ENCODE measurements at regions not wholly inside any gene's neighbourhood (a gene's known extent, or its start where the extent isn't known, plus 50 kb on each side); places are given as distances from the start of the nearest gene placed in this dataset.

GRCh38 chr6:94636780-94637385 lies 940.5 kb upstream of the MANEA start:
- TF ChIP-seq CTCF (optimal IDR thresholded peaks at IDR 0.05 in 1 of 3, IDR thresholded peaks at IDR 0.05 in 1 of 3, conservative IDR thresholded peaks at IDR 0.05 in 1 of 3; ENCODE audit: extremely low read depth in 1 of 3, insufficient read depth in 2 of 3, low read length in 3 of 3): peak in 2 of 3 experiments; percentile 26 to 42
- TF ChIP-seq EZH2 (IDR thresholded peaks at IDR 0.05; ENCODE audit: low read length): no peak
- DNase-seq (ENCODE audit: low read depth, low spot score): no peak
- no peak overlapping the region for H2AFZ ChIP-seq (ENCODE audit: control insufficient read depth, low read length)

GRCh38 chr6:94623586-94623985 lies 953.7 kb upstream of the MANEA start:
- Histone ChIP-seq H3K4me2 (ENCODE audit: control insufficient read depth, extremely low read depth, insufficient read depth, low read depth, low read length) (no peak overlapping the region), H2AFZ (ENCODE audit: control insufficient read depth, low read length) (no peak overlapping the region), H4K20me1 (ENCODE audit: control insufficient read depth, extremely low read depth, insufficient read depth, low read length) (no peaks in the 10 kb centered on the region), H3K9me3 (ENCODE audit: control insufficient read depth, low read depth, low read length) (no peaks in the 10 kb centered on the region), H3K79me2 (ENCODE audit: control insufficient read depth, insufficient read depth, low read length) (no peaks in the 10 kb centered on the region), H3K9ac (ENCODE audit: control insufficient read depth, extremely low read depth, insufficient read depth, low read length) (no peak overlapping the region), H3K4me1 (ENCODE audit: control insufficient read depth, extremely low read depth, insufficient read depth, low read length) (no peaks in the 10 kb centered on the region), H3K9me1 (ENCODE audit: control insufficient read depth, extremely low read depth, insufficient read depth, low read length) (no peaks in the 10 kb centered on the region), H3K27ac (ENCODE audit: control insufficient read depth, insufficient read depth, low read length) (no peak overlapping the region), H3K27me3 (ENCODE audit: control insufficient read depth, extremely low read depth, insufficient read depth, low read length) (no peaks in the 10 kb centered on the region), H3K4me3 (ENCODE audit: control insufficient read depth in 2 of 3, extremely low read depth in 1 of 3, insufficient read depth in 2 of 3, low read depth in 1 of 3, low read length in 3 of 3) (no peak overlapping the region), H3K36me3 (ENCODE audit: control insufficient read depth in 2 of 2, extremely low read depth in 1 of 2, insufficient read depth in 2 of 2, low read length in 2 of 2) (no peaks in the 10 kb centered on the region)
- dilution Hi-C loops (cut with MboI; ENCODE audit: extremely low pct_ligation_motif_present, low sequenced_read_pairs): no loop called here
- FAIRE-seq (no peak), DNase-seq (ENCODE audit: low read depth, low spot score) (no peak)
- TF ChIP-seq CTCF (optimal IDR thresholded peaks at IDR 0.05 in 1 of 3, IDR thresholded peaks at IDR 0.05 in 1 of 3, conservative IDR thresholded peaks at IDR 0.05 in 1 of 3; ENCODE audit: extremely low read depth in 1 of 3, insufficient read depth in 2 of 3, low read length in 3 of 3) (no peak), EZH2 (IDR thresholded peaks at IDR 0.05; ENCODE audit: low read length) (no peak)

More at GRCh38 chr6:94636780-94637385, 940.5 kb upstream of the MANEA start:
- Histone ChIP-seq H4K20me1 (ENCODE audit: control insufficient read depth, extremely low read depth, insufficient read depth, low read length) (no peaks in the 10 kb centered on the region), H3K4me1 (ENCODE audit: control insufficient read depth, extremely low read depth, insufficient read depth, low read length) (no peaks in the 10 kb centered on the region), H3K9me1 (ENCODE audit: control insufficient read depth, extremely low read depth, insufficient read depth, low read length) (no peaks in the 10 kb centered on the region), H3K27me3 (ENCODE audit: control insufficient read depth, extremely low read depth, insufficient read depth, low read length) (no peaks in the 10 kb centered on the region), H3K36me3 (ENCODE audit: control insufficient read depth in 2 of 2, extremely low read depth in 1 of 2, insufficient read depth in 2 of 2, low read length in 2 of 2) (no peaks in the 10 kb centered on the region), H3K9ac (ENCODE audit: control insufficient read depth, extremely low read depth, insufficient read depth, low read length) (no peak overlapping the region), H3K4me2 (ENCODE audit: control insufficient read depth, extremely low read depth, insufficient read depth, low read depth, low read length) (no peak overlapping the region), H3K27ac (ENCODE audit: control insufficient read depth, insufficient read depth, low read length) (no peak overlapping the region), H3K79me2 (ENCODE audit: control insufficient read depth, insufficient read depth, low read length) (no peaks in the 10 kb centered on the region), H3K4me3 (ENCODE audit: control insufficient read depth in 2 of 3, extremely low read depth in 1 of 3, insufficient read depth in 2 of 3, low read depth in 1 of 3, low read length in 3 of 3) (no peak overlapping the region), H3K9me3 (ENCODE audit: control insufficient read depth, low read depth, low read length) (no peaks in the 10 kb centered on the region)
- dilution Hi-C loops (cut with MboI; ENCODE audit: extremely low pct_ligation_motif_present, low sequenced_read_pairs): no loop called here
- peak; percentile 56 for FAIRE-seq
